ENCODE measurements at regions not wholly inside any gene's neighbourhood (a gene's known extent, or its start where the extent isn't known, plus 50 kb on each side); places are given as distances from the start of the nearest gene placed in this dataset.
A peak's percentile ranks its signal among the peaks of the same experiment; 100 is the strongest.

DNA sequence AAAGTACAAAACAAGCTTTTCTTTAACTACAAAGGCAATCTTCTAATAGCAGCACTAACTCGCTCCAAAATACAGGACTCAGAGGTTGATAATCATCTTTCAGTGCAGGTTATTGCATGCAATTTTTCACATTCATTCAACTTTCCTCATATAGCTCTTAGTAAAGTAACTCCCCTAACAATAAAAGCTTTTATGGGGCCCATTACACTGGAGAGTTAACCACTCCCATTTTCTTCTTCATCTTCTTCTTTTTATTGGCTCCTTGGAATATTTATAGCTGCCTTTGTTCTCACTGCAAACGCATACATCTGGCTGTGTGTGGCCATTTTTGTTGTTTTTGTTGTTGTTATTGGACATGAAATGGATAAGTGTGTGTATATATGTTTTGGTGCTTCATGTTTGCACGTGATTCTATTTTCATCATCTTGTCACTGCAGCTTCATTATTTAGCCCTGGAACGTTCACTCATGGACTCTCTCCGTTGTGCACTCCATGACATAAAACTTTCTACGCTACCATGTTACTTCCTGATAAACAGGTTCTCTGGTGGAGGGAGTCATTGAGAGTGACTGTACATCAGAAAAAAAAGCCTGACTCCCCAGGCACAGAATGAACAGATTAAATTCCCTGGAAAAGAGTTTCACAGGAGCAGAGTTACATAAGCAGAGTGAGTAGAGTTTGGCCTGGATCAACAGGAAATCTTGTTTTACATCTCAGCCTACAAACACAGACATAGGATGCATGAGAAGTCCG, 236.4 kb upstream of the SP4 start:
- H3F3A ChIP-seq (ENCODE audit: low read length, unreplicated experiment): no peaks in the 10 kb centered on the region
- peaks cover 26% of the 10 kb centered on the region for H3K27me3 ChIP-seq (ENCODE audit: low read length)
- BruUV-seq (replicated peaks): no TSS peak
- H3K9me3 ChIP-seq (ENCODE audit: low read length): no peaks in the 10 kb centered on the region
- TF ChIP-seq, protein P1, sequence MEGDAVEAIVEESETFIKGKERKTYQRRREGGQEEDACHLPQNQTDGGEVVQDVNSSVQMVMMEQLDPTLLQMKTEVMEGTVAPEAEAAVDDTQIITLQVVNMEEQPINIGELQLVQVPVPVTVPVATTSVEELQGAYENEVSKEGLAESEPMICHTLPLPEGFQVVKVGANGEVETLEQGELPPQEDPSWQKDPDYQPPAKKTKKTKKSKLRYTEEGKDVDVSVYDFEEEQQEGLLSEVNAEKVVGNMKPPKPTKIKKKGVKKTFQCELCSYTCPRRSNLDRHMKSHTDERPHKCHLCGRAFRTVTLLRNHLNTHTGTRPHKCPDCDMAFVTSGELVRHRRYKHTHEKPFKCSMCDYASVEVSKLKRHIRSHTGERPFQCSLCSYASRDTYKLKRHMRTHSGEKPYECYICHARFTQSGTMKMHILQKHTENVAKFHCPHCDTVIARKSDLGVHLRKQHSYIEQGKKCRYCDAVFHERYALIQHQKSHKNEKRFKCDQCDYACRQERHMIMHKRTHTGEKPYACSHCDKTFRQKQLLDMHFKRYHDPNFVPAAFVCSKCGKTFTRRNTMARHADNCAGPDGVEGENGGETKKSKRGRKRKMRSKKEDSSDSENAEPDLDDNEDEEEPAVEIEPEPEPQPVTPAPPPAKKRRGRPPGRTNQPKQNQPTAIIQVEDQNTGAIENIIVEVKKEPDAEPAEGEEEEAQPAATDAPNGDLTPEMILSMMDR (conservative IDR thresholded peaks at IDR 0.05; ENCODE audit: low read depth, low read length): no peak
- TF ChIP-seq EZH2 (IDR thresholded peaks at IDR 0.05; ENCODE audit: low read length, unreplicated experiment) (no peak), EZH2phosphoT487 (IDR thresholded peaks at IDR 0.05; ENCODE audit: borderline replicate concordance, low read length) (no peak)
- no peaks in the 10 kb centered on the region for H3K9me2 ChIP-seq (replicated peaks; ENCODE audit: low read length)
- H2AFZ ChIP-seq (ENCODE audit: low read length): no peak overlapping the region
- H3K9ac ChIP-seq (ENCODE audit: low read length): no peak overlapping the region
- ATAC-seq (no peak), DNase-seq (peak; percentile 25)
- H3K4me1 ChIP-seq (ENCODE audit: insufficient read depth, low read length): no peaks in the 10 kb centered on the region
- no peaks in the 10 kb centered on the region for H3K79me2 ChIP-seq (ENCODE audit: low read length)
- POLR2A ChIA-PET (ENCODE audit: unreplicated experiment): interaction anchor here (0.5 kb wide), 1 partner anchor 743 kb away, joined by 4 read pairs; no protein-coding TSS in a partner anchor
- intact Hi-C loops (cut with micrococcal nuclease): no loop called here
- H4K20me1 ChIP-seq (ENCODE audit: low read length): no peaks in the 10 kb centered on the region
- no peak overlapping the region for H3K27ac ChIP-seq (ENCODE audit: low read length)
- no peak overlapping the region for H3K4me3 ChIP-seq (ENCODE audit: low read length)
- no peak overlapping the region for H3K4me2 ChIP-seq (ENCODE audit: low read length)
- H3K36me3 ChIP-seq (ENCODE audit: low read depth, low read length): no peaks in the 10 kb centered on the region
- CTCF ChIA-PET: no interaction called here

DNA sequence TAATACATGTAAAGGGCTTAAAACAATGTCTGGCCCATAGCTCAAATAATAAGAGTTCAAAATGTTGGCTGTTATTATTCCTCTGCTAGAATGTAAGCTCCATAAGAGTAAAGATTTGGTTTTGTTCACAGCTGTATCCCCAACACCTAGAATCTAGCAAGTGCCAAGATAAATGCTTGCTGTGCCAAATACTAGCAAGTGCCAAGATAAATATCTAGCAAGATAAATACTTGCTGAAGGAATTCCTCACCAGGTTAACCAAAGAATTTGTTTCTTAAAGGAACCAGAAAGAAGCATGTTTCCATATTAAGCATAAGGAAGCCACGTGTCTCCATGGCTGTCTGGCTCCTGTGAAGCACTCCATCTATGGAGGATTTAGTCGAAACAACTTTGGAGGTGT, 235.2 kb upstream of the SP4 start:
- Histone ChIP-seq H3K36me3 (ENCODE audit: low read depth, low read length) (no peaks in the 10 kb centered on the region), H3K4me1 (ENCODE audit: insufficient read depth, low read length) (no peaks in the 10 kb centered on the region), H3K9me3 (ENCODE audit: low read length) (no peaks in the 10 kb centered on the region), H3K27ac (ENCODE audit: low read length) (no peak overlapping the region), H3K9me2 (replicated peaks; ENCODE audit: low read length) (no peaks in the 10 kb centered on the region), H2AFZ (ENCODE audit: low read length) (no peak overlapping the region), H3K27me3 (ENCODE audit: low read length) (peaks cover 14% of the 10 kb centered on the region; the same call in 1 of the 2 replicates), H3K4me2 (ENCODE audit: low read length) (no peak overlapping the region), H3K9ac (ENCODE audit: low read length) (no peak overlapping the region), H3K4me3 (ENCODE audit: low read length) (no peak overlapping the region), H4K20me1 (ENCODE audit: low read length) (no peaks in the 10 kb centered on the region), H3F3A (ENCODE audit: low read length, unreplicated experiment) (no peaks in the 10 kb centered on the region), H3K79me2 (ENCODE audit: low read length) (no peaks in the 10 kb centered on the region)
- TF ChIP-seq EZH2 (IDR thresholded peaks at IDR 0.05; ENCODE audit: low read length, unreplicated experiment) (no peak), EZH2phosphoT487 (IDR thresholded peaks at IDR 0.05; ENCODE audit: borderline replicate concordance, low read length) (no peak)
- TF ChIP-seq, protein P1 (conservative IDR thresholded peaks at IDR 0.05; ENCODE audit: low read depth, low read length): no peak
- no TSS peak for BruUV-seq (replicated peaks)
- ChIA-PET CTCF (no interaction called here), POLR2A (ENCODE audit: unreplicated experiment) (no interaction called here)
- intact Hi-C loops (cut with micrococcal nuclease): no loop called here
- ATAC-seq (no peak), DNase-seq (peak; percentile 17)

DNA sequence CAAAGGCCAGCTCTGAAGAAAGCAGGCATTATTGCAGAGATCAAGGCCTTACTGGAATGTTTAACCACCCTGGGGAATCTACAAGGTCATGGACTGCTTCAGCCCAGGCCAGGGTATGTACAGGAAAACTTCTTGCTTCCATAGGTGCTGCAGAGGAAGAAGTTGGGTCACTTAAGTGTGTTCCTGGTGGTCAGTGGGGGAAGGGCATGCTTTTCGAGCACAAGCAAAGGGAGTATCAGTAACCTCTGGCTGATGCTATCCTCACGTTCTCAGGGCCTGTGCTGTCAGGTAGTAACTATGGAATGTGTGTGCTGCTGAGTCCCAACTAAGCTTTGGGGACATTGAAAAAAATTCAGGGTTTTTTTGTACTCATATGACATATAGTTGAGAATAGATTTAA, 234.0 kb upstream of the SP4 start:
- Histone ChIP-seq H3K36me3 (ENCODE audit: low read depth, low read length) (no peaks in the 10 kb centered on the region), H3K27me3 (ENCODE audit: low read length) (peaks cover 8% of the 10 kb centered on the region; the same call in 1 of the 2 replicates), H3K9me3 (ENCODE audit: low read length) (no peaks in the 10 kb centered on the region), H3K9me2 (replicated peaks; ENCODE audit: low read length) (no peaks in the 10 kb centered on the region), H3K9ac (ENCODE audit: low read length) (no peak overlapping the region), H3K4me2 (ENCODE audit: low read length) (no peak overlapping the region), H3K27ac (ENCODE audit: low read length) (no peak overlapping the region), H4K20me1 (ENCODE audit: low read length) (no peaks in the 10 kb centered on the region), H3K4me1 (ENCODE audit: insufficient read depth, low read length) (no peaks in the 10 kb centered on the region), H3K79me2 (ENCODE audit: low read length) (no peaks in the 10 kb centered on the region), H3K4me3 (ENCODE audit: low read length) (no peak overlapping the region), H2AFZ (ENCODE audit: low read length) (no peak overlapping the region), H3F3A (ENCODE audit: low read length, unreplicated experiment) (no peaks in the 10 kb centered on the region)
- BruUV-seq (replicated peaks): no TSS peak
- no peak for ATAC-seq
- intact Hi-C loops (cut with micrococcal nuclease): no loop called here
- no peak for TF ChIP-seq EZH2phosphoT487 (IDR thresholded peaks at IDR 0.05; ENCODE audit: borderline replicate concordance, low read length)
- TF ChIP-seq, protein P1 (conservative IDR thresholded peaks at IDR 0.05; ENCODE audit: low read depth, low read length): no peak
- TF ChIP-seq EZH2 (IDR thresholded peaks at IDR 0.05; ENCODE audit: low read length, unreplicated experiment): no peak
- CTCF ChIA-PET: no interaction called here
- POLR2A ChIA-PET (ENCODE audit: unreplicated experiment): no interaction called here
- no peak for DNase-seq
